ENCODE measurements at regions not wholly inside any gene's neighbourhood (a gene's known extent, or its start where the extent isn't known, plus 50 kb on each side); places are given as distances from the start of the nearest gene placed in this dataset.

DNA sequence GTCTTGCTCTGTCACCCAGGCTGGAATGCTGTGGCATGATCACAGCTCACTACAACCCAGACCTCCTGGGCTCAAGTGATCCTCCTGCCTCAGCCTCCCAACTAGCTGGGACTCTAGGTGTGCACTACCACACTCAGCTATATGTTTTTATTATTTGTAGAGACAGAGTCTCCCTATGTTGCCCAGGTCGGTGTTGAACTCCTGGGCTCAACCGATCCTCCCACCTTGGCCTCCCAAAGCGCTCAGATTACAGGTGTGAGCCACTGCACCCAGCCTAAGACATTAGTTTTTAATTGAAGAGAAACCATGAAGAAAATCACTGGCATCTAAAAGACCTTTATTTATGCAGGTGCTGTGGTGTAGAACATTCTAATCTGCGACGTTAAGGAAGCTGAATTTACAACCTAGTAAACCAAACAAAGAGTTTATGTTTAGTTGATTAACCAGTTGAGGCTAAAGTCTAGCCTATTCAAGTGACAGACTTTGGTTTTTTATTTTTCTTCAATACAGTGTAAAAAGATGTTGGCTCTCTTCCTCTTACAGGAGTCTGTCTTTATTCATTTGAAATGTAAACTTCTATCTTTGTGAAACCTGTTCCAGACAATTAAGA, 52.5 kb upstream of the NBL1 start:
- H3K4me3 ChIP-seq (ENCODE audit: low read depth, low read length) = no peak overlapping the region
- TF ChIP-seq, protein P1, sequence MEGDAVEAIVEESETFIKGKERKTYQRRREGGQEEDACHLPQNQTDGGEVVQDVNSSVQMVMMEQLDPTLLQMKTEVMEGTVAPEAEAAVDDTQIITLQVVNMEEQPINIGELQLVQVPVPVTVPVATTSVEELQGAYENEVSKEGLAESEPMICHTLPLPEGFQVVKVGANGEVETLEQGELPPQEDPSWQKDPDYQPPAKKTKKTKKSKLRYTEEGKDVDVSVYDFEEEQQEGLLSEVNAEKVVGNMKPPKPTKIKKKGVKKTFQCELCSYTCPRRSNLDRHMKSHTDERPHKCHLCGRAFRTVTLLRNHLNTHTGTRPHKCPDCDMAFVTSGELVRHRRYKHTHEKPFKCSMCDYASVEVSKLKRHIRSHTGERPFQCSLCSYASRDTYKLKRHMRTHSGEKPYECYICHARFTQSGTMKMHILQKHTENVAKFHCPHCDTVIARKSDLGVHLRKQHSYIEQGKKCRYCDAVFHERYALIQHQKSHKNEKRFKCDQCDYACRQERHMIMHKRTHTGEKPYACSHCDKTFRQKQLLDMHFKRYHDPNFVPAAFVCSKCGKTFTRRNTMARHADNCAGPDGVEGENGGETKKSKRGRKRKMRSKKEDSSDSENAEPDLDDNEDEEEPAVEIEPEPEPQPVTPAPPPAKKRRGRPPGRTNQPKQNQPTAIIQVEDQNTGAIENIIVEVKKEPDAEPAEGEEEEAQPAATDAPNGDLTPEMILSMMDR (IDR thresholded peaks at IDR 0.05; ENCODE audit: low read depth, low read length) = no peak

DNA sequence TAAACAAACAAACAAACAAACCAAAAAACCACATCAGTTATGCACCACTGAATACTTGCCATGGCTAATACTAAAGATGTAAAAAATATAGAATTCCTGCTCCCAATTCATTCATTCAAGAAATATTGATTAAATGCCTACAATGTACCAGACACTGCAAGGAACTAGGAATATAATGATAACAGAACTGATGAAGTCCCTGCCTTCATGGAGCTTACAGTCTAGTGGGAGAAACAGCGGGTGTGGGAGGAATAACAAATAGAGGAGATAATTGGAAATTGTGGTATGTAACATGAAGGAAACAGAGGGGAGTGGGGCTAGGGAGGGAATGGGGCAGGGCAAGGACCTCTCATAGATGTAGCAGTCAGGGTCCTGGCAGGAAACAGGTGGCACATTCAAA, 58.6 kb upstream of the NBL1 start:
- TF ChIP-seq, protein P1 (IDR thresholded peaks at IDR 0.05; ENCODE audit: low read depth, low read length) = no peak
- H3K4me3 ChIP-seq (ENCODE audit: low read depth, low read length) = no peak overlapping the region

DNA sequence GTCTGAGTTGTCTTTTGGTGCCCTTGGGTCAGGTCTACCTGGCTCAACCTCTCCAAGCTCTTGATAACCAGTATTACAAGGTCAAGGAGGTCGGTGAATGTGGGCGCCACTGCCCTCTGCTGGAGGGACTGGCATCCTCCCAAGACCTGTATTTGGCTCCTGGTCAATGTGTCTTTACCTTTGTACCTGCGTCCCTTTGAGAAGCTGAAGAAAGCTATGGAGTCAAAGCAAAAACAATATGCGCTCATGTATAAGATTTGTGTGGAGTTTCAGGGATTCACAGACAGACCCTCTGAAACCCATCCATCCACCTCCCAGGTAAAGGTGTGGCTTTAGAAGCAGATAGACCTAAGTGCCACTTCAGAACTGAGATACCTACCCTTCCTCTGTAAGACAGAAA, 61.8 kb upstream of the NBL1 start:
- TF ChIP-seq, protein P1 (IDR thresholded peaks at IDR 0.05; ENCODE audit: low read depth, low read length) = peak; percentile 52
- H3K4me3 ChIP-seq (ENCODE audit: low read depth, low read length) = no peak overlapping the region

DNA sequence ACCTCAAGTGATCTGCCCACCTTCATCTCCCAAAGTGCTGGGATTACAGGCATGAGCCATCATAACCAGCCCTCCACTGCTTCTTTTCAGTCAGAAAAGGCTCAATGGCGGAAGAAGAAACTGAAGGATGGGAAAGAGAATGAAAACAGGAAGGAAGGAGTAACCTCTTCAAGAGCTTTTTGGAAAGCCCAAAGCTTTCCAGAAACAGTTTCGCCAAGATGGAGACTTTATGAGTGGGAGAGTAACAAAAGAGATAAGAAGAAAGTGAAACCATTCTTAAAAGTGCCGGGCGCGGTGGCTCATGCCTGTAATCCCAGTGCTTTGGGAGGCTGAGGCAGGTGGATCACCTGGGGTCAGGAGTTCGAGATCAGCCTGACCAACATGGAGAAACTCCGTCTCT, 62.7 kb upstream of the NBL1 start:
- TF ChIP-seq, protein P1 (IDR thresholded peaks at IDR 0.05; ENCODE audit: low read depth, low read length) = no peak
- no peak overlapping the region for H3K4me3 ChIP-seq (ENCODE audit: low read depth, low read length)

DNA sequence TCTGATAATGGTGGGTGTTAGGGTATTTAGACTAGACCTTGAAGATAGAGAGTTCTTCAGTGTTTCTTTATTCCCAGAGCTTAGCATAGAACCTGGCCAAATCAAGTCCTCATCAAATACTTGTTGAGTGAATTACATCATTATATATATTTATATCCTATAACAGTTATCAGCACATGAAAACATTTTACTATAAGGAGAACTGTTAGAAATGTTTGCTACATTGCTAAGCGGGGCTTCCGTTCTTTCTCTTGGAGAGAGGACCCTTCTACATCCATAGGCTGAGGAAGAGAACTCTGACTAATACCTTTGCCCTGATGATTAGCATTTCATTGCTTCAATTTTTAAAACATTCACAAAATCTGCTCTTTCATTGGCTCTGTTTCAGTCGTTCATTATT, 66.5 kb upstream of the NBL1 start:
- H3K4me3 ChIP-seq (ENCODE audit: low read depth, low read length) = no peak overlapping the region
- TF ChIP-seq, protein P1 (IDR thresholded peaks at IDR 0.05; ENCODE audit: low read depth, low read length) = no peak

DNA sequence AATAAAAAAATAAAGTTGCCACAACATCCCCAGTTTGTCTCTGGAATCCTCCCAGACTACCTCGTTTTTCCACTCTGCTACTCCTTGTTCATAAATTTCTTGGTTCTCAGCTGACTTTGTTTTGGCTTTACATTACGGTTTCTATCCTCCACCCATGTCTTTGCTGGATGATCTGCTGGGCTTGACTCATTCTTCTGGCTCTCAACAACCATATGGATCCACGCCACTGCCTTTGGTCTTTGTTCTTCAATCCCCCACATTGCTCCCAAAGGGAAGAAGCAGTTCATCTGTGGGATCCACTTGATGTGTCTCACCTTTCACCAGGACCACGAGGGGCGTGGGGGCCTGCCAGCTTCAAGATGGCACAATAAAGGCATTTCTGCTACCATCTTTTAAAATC, 67.1 kb upstream of the NBL1 start:
- no peak overlapping the region for H3K4me3 ChIP-seq (ENCODE audit: low read depth, low read length)
- TF ChIP-seq, protein P1 (IDR thresholded peaks at IDR 0.05; ENCODE audit: low read depth, low read length) = no peak

DNA sequence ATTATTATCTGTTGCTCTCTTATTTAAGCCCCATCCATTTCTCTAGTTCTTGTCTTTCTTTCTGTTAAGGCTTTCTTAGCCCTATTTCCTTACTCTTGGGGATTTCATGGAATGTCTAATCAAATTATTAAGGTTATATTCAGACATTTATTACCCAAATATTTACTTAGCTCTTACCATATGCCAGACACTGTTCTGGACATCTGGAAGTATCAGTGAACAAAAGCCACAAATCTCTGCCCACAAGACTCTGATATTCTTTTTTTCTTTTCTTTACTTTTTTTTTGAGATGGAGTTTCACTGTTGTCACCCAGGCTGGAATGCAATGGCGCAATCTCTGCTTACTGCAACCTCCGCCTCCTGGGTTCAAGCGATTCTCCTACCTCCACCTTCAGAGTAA, 74.3 kb upstream of the NBL1 start:
- TF ChIP-seq, protein P1 (IDR thresholded peaks at IDR 0.05; ENCODE audit: low read depth, low read length) = no peak

More for the DNA sequence above, 74.3 kb upstream of the NBL1 start:
- H3K4me3 ChIP-seq (ENCODE audit: low read depth, low read length) = no peak overlapping the region

Data from WI38 (cell line).